GM21381 (cell line): ENCODE measurements at regions not wholly inside any gene's neighbourhood (a gene's known extent, or its start where the extent isn't known, plus 50 kb on each side); places are given as distances from the start of the nearest gene placed in this dataset.
"Not testable (repeated sequence)": the region's sequence is repeated elsewhere in the genome, so short reads cannot be mapped to it uniquely, and the experiment has no call there.

ENCODE experiments used
- ATAC-seq: cut with Tn5 transposase; IDR thresholded peaks from one replicate; pipeline ENCODE4 v1.9.1; 2021; ENCODE audit warnings: mild to moderate bottlenecking, moderate library complexity; ENCODE audit not compliant: unreplicated experiment

DNA sequence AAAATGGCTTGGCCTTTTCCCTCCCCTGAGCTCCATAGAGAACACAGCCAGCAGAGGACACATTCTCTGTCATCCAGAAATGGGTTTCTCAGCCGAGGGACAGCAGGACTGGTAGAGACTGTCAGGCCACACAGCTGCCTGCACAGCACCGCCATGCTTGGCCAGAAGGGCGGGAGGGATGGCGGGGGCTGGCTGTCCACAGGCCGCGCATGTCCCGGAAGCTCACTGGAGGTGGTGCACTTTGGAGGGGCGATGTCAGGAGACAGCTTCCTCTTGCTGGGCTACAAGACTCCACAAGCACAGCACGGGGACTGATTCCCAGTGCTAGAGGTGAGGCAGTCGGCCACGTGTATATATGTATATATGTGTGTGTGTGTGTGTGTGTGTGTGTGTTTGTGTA, 125.3 kb downstream of the GOLGA6L4 start:
- not testable (repeated sequence) for ATAC-seq

DNA sequence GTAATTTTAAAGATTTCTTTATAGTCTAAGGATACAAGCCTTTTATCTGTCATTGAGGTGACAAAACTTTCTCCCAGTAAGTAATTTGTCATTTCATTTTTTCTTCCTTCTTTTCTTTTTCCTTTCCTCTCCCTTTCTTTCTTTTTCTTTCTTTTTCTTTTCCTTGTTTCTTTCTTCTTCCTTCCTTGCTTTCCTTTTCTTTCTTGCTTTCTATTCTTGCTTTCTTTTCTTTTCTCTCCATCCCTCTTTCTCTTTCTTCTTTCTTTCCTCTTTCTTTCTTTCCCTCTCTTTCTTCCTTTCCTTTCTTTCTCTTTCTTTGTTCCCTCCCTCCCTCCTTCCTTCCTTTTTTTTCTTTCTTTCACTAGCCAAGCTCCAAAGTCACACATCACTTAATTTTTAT, 148.8 kb downstream of the GOLGA6L4 start:
- not testable (repeated sequence) for ATAC-seq

DNA sequence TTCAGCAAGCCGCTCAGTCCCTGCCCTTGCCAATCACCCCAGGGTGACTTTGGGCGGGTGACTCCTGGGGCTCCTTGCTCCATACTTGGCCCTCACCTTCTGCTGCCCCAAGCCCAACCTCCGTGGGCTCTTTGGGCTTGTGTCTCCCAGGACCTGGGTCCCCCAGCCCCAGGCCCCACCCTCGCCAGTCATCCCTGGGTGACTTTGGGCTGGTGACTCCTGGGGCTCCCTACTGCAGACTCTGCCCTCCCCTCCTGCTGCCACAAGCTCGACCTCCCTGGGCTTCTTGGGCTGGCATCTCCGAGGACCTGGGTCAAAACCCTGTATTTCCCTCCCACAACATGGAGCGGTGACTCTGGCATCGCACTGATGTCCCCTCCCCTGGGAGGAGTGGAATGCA, 151.5 kb downstream of the GOLGA6L4 start:
- ATAC-seq: no peak

DNA sequence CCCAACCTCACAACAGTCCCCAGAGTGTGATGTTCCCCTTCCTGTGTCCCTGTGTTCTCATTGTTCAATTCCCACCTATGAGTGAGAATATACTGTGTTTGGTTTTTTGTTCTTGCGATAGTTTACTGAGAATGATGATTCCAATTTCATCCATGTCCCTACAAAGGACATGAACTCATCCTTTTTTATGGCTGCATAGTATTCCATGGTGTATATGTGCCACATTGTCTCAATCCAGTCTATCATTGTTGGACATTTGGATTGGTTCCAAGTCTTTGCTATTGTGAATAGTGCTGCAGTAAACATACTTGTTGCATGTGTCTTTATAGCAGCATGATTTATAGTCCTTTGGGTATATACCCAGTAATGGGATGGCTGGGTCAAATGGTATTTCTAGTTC, 152.6 kb downstream of the GOLGA6L4 start:
- ATAC-seq: not testable (repeated sequence)

DNA sequence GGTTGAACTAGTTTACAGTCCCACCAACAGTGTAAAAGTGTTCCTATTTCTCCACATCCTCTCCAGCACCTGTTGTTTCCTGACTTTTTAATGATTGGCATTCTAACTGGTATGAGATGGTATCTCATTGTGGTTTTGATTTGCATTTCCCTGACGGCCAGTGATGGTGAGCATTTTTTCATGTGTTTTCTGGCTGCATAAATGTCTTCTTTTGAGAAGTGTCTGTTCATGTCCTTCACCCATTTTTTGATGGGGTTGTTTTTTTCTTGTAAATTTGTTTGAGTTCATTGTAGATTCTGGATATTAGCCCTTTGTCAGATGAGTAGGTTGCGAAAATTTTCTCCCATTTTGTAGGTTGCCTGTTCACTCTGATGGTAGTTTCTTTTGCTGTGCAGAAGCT, 153.1 kb downstream of the GOLGA6L4 start:
- ATAC-seq: not testable (repeated sequence)

GRCh38 chr15:84390324-84390723, 154.8 kb downstream of the GOLGA6L4 start:
- not testable (repeated sequence) for ATAC-seq

DNA sequence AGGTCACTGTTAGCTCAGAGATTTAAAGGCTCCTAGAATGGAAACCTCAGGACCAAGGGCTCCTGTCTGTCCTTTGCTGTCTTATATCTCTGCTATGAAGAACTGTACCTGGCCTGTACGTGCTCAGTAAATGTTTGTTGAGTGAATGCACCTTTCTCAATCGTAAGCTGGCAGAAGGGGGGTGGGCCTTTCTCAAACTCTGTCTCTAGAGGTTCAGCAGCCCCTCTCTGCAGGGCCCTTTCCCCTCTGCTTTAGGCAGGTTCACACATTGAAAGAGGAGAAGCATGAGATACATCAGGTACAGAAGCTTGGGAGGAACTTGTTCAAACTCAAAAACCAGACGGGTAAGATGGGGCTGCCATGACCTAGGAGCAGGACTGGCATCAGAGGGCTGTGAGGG, 155.6 kb downstream of the GOLGA6L4 start:
- ATAC-seq: no peak

GRCh38 chr15:84392020-84392419, 156.4 kb downstream of the GOLGA6L4 start:
- ATAC-seq: not testable (repeated sequence)

DNA sequence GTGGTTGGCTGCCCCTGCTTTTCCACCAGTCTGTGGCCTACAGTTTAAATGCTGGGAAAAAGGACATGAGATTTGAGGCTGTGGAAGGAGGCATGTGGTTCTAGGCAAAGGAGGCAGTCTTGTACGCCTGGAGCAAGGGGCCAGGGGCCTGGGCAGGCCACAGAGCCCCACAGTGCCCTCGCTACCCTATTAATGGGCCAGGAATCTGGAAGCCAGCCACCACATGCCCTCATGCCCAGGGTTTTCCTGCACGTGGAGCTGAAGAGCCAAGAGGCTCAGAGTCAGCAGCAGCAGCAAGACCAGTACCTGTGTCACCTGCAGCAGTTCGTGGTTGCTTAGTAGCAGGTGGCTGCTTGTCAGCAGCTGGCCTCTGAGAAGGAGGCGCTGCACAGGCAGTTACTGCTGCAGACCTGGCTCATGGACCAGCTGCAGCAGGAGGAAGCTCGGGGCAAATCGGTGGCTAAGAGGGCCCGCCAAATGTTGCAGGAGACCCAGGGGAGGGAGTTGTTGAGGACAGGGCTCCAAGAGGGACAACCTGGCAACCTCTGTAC, 157.9 kb downstream of the GOLGA6L4 start:
- not testable (repeated sequence) for ATAC-seq

DNA sequence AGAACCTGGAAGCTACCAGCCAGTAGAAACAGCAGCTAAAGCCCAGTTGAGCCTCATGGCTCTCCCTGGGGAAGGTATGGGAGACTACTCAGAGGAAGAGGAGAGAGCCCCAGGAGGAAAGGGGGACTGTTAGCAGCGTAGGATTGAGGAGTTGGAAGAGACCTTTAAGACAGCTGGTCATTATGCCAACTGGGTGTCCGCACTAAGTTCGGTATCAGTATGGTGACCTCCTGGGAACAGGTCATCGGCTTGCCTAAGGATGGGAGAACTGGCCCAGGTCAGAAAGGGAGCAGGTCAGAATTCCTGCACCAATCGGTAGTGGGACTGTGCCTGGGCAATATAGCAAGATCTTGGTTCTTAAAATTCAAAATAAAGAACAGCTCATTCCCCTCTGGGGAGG, 158.4 kb downstream of the GOLGA6L4 start:
- ATAC-seq: not testable (repeated sequence)

- not testable (repeated sequence) for ATAC-seq
Measured at GRCh38 chr15:84395384-84395783, 159.8 kb downstream of the GOLGA6L4 start.

- not testable (repeated sequence) for ATAC-seq
Measured at GRCh38 chr15:84395881-84396280, 160.3 kb downstream of the GOLGA6L4 start.

- ATAC-seq: not testable (repeated sequence)
Measured at GRCh38 chr15:84397066-84397465, 161.5 kb downstream of the GOLGA6L4 start.

DNA sequence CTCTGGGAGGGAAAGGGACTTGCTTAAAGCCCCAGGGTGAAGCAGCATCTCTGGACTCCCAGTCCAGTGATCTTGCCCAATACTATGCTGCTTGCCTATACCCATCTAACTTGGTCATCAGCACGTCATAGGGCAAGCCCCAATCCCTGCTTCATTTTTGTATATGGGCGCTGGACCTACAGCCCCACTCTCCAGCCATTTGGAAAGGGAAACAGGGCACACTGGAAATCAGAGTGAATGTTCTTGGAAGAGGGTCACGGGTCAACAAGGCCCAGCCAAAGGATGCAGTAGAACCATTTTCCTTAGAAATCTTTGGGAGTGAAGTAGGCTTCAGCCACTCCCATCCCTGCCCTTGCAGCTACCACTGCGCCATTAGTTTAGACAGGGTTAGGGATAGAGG, 162.5 kb downstream of the GOLGA6L4 start:
- not testable (repeated sequence) for ATAC-seq

DNA sequence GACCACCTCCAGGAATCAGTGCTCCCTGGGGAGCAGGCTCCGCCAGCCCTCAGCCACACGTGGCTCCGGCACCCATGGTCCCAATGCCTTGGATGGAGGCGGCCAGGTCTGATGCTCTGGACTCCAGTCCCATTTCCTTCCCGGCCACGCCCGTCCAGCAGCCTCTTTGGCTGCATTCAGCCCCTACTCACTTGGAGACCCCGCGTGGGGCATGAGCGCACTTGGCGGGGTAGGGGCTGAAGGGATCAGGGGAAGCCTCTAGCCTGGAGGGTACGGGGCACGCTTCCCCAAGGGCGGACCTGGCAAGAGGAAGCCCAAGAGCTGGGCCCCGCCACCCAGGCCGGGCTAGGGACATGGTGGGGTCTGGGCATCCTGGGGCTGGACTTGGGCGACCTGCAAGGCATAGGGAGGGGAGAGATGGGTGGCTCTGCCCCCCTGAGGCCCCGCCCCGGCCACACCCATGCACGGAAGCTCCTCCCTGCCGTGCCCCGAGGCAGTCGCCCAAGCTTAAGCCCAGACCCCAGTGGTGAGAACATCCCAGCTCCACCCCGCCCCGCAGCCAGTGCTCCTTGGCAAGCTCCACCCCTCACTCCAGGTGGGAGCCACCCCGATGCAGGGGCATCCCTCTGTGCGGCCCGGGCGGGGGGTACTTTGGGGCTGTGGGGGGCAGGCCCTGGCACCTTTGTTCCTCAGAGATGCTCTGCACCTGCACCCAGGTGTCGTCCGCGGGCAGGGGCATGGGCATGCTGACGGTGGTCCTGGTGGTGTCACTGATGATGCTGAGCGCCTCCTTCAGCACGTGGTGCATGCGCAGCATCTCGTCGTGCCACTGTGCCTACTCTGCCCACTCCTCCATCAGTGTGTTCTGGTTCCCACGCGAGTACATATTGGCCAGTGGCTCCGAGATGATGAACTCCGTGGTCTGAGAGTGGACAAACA, 163.5 kb downstream of the GOLGA6L4 start:
- no peak for ATAC-seq

- no peak for ATAC-seq
Measured at GRCh38 chr15:84400017-84400740, 164.6 kb downstream of the GOLGA6L4 start.

GRCh38 chr15:84400820-84401219, 165.2 kb downstream of the GOLGA6L4 start:
- no peak for ATAC-seq

- ATAC-seq: not testable (repeated sequence)
Measured at GRCh38 chr15:84401461-84401860, 165.9 kb downstream of the GOLGA6L4 start.

DNA sequence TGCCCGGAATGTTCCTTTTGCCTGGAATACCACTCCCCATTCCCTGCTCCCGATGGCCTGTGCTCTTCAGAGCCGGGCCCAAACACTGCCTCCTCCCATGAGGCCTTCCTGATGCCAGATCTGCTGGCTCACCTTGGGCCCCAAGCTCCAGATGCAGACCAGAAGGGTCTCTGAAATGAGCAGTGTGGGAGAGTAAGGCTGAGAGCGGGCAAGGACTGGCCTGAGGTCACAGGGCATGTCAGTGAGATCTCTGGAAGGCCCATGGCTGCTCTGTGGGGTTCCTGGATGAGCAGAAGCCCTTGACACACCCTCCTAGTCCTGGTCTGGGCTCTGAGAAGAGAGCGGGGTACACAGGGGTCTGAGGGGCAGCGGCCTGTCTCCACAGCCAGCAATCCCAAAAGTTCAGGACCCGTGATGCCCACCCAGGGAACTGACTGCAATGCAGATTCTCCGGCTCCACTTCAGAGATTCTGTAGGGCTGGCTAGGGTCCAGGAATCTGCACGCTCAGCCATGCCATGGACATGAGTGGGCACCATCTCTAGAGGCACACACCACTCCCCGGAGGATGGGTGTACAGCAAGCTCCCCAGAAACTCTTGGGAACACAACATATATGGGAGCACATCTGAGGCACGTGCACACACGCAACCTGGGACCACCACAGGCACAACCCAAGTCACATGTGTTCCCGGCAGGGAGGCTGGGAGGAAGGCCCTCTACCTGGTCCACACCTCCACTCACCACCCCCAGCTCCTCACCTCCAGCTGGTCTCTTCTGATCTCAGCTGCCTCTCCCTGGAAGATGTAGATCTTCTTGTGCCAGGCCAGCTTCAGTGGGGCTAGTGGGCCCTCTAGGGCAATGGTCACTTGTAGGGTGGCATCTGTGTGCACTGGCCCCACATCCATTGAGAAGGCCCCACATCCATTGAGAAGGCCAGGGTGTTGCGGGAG, 166.6 kb downstream of the GOLGA6L4 start:
- not testable (repeated sequence) for ATAC-seq

DNA sequence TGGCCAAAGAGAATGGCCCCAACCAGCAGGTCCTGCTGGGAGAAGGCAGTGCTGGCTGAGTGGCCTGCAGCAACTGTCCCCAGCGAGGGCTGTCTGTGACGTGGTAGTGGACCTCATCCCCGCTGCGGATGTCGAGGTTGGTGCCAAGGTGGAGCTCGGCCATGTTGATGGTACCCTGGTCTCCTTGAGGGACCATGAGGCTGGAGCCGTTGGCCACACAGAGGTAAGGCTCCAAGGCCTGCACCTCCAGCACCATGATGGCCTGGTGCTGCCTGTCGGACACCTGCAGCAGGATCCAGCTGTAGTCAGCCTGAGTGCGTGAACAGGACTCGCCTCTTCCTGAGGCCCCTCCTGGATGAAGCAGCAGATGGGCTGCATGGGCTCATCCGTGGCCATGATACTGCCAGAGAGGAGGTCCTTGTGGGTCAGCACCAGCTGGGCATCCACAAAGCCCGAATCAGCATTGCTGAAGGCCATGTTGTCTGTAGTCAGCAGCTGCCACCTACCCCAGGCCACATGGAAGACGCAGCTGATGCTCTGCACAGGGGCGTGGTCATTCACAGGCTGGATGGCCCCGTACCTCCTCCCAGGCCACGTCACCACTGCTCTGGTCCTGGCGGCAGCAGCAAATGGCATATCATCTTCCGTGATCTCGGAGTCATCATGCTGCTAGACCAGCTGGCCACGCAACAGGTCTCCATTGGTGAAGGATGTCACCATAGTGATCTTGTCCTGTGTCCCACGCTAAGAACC, 167.5 kb downstream of the GOLGA6L4 start:
- no peak for ATAC-seq
